ENCODE measurements at regions not wholly inside any gene's neighbourhood (a gene's known extent, or its start where the extent isn't known, plus 50 kb on each side); places are given as distances from the start of the nearest gene placed in this dataset.
A peak's percentile ranks its signal among the peaks of the same experiment; 100 is the strongest.

DNA sequence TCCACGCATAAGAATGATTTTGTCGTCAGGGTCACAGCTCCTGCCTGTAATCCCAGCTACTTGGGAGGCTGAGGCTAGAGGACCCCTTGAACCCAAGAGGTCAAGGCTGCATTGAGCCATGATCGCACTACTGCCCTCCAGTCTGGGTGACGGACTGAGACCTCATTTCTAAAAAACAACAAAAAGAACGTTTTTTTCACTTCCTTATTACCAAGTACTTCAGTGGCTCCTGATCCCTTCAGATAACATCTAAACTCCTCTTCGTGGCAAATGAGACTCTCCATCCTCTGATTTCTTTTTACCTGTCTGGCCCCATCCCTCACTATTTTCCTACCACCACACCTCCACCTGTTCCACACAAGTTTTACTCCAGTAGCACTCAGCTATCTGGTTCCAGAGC is 105.4 kb upstream of the TLK1 start:
- no peak for DNase-seq

DNA sequence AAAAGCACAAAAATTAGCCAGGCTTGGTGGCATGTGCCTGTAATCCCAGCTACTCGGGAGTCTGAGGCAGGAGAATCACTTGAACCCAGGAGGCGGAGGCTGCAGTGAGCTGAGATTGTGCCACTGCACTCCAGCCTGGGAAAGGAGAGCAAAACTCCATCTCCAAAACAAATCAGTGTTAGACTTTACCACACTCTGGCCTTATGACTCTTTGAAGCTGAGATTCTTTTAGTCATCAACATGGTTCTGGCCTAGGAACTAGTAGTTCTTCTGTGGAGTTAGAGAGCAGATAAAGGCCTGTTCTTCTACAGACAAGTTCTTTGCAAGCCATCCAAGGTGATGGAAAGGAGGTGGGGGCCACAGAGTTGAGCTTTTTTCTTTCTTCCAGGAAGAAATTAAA is 100.8 kb upstream of the TLK1 start:
- peak; percentile 63 for DNase-seq

GRCh38 chr2:171260471-171261424 is 100.1 kb upstream of the TLK1 start:
- no peak for DNase-seq

DNA sequence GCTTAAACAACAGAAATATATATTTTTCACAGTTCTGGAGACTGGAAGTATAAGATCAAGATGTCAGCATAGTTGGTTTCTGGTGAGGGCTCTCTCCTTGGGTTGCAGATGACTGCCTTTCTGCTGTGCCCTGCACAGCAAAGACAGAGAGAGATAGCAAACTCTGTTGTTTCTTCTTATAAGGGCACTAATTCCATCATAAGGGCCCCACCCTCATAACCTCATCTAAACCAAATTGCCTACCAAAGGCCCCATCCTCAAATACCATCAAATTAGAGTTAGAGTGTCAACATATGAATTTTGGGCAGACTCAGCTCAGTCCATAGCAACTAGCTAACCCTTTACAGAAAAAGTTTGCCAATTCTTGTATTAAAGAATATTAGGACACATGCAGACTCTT is 94.0 kb upstream of the TLK1 start:
- no peak for DNase-seq

- DNase-seq: no peak
Measured at GRCh38 chr2:171253900-171254650, 93.4 kb upstream of the TLK1 start.

GRCh38 chr2:171253279-171253678 is 92.6 kb upstream of the TLK1 start:
- no peak for DNase-seq

DNA sequence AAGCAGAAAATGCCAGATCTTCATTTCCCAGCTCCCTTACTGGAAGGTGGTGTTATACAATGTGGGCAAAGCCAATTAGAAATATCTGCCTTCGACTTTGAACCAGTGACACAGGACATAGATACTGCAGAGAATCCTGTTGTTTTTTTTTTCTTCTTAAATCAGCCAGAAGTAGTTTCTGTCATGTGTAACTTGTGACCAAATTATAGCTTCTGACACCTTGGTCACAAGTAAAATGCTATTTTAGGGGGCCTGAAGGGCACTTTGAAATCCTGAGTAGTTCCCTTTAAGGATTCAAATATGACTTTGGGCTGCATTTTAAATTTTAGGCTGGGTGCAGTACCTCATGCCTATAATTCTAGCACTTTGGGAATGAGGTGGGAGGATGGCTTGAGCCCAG is 89.0 kb upstream of the TLK1 start:
- no peak for DNase-seq

GRCh38 chr2:171247741-171248662 is 87.3 kb upstream of the TLK1 start:
- no peak for DNase-seq

- DNase-seq: no peak
Measured at GRCh38 chr2:171244970-171245782, 84.5 kb upstream of the TLK1 start.

DNA sequence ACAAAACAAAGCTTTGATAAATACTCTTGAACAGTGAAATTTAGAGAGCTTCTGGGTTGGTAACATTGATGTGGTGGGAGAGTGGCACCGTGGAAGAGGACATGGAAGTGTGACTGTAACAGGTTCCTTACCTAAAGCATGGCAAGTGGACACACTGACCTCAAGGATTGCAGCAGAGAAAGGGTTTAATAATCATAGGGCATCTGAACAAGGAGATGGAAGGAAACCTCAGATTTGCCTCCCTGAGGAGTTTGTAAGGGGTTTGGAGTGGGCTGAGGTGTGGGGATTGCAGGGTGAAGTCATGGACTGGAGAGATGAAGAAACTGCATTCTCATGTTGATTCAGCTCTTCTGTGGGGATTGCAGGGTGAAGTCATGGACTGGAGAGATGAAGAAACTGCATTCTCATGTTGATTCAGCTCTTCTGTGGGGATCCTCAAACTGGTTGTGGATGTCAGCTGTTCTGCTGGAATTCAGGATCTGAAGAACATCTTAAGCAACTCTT is 83.8 kb upstream of the TLK1 start:
- no peak for DNase-seq

DNA sequence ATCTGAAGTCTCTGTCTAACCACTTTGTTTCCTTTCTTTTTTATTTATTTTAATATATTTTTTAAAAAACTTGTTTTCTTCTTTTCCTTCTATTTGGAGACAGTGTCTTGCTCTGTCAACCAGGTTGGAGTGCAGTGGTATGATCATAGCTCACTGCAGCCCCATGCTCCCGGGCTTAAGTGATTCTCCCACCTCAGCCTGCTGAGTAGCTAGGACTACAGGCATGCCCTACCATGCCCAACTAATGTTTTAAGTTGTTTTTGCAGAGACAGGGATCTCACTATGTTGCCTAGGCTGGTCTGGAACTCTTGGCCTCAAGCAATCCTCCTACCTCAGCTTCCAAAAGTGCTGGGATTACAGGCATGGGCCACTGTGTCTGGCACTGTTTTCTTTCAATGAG is 81.1 kb upstream of the TLK1 start:
- DNase-seq: no peak

DNA sequence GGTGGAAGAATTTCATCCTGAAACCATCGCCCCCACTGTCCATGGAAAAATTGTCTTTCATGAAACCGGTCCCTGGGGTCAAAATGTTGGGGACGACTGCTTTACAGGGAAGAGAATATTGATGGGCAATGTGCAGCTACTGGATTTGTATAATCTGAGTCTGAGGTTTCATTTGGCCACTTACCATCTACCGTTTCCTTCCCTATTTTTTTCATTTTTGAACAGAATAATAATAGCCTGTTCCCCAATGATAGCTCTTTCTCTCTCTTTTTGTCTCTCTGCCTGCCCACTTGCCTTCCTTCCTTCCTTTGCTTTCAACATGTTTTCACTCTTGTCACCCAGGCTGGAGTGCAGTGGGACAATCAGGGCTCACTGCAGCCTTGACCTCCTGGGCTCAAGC is 78.3 kb upstream of the TLK1 start:
- DNase-seq: no peak

DNA sequence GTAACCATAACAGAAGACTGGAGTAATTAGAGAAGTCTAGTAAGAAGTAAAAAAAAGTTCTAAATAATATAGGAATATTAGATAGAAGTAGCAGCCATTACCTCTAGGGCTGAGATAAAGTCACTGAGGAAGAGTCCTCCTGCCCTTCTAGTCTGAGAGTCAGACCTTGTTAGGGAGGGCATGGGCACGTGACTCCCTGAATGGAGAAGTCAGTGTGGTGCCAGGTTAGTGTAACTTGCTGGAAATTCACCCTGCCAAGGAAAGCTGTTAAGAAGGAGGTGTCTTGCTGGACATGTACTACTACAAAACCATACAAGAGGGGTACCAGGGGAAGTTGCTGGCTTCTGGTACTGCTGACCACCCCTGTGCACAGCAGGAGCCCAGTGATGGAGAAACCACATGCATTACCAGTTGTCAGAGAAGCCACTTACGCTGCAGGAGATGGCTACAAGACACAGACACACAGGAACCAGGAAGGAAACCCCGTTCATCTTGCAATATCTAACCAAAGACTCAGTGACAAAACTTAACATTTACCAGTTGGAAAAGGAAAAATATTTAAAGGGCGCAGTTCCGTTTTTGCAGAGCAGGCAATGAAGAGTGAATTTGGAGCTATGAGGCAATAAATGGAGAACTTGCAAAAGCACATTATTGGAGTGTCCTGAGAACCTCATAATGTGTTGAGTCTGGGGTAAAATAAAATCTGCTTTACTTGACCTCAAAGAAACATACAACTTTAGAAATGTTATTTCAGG is 77.2 kb upstream of the TLK1 start:
- DNase-seq: no peak

DNA sequence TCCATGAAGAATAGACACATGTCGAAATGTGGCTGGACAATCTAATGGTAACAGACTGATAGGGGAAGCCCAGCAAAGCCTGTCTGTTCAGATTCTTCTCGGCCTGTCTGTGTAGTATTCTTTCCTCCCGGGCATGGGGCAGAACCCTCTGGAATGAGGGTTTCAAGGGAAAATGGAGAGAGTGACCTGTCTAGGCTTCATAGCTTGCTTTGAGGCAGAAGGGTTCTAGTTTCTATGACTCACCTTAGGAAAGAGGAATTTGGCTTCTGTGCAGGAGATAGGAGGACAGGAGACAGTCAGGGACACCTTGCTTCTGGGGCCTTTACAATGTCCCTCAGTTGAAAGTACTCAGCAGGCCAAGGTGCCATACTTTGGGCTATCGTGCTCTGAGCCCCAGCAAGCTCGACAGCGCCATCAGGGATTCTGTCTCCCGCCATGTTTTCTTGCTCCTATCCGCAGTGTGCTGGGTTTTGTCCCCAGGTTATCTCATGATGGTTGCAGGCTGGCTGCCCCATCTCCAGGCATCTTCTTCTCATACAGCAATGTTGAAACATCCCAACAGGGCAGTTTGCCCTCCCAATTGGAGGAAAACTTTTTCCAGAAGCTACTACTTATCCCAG is 74.7 kb upstream of the TLK1 start:
- DNase-seq: no peak

DNA sequence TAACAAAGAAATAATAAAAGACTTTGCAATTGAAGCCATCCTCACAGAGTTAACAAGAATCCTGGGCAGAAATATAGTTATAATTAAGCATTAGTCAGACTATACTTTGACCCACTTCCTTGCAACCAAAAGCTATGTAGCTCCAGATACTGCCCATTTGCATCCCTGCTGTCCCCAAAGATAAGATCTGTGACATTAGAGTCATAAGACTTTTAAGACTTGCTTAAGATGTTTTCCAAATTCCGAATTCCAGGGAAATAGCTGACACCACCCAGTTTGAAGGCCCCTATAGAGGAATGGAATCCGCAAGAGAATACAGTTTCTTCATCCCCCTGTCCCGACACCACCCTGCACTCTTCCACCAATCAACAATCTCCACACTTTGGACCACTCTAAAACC is 69.5 kb upstream of the TLK1 start:
- DNase-seq: no peak

GRCh38 chr2:171228826-171229225 is 68.1 kb upstream of the TLK1 start:
- DNase-seq: no peak

GRCh38 chr2:171227066-171227782 is 66.5 kb upstream of the TLK1 start:
- no peak for DNase-seq

GRCh38 chr2:171226461-171226860 is 65.8 kb upstream of the TLK1 start:
- DNase-seq: no peak

- DNase-seq: no peak
Measured at GRCh38 chr2:171225989-171226388, 65.3 kb upstream of the TLK1 start.
